ENCODE measurements at regions not wholly inside any gene's neighbourhood (a gene's known extent, or its start where the extent isn't known, plus 50 kb on each side); places are given as distances from the start of the nearest gene placed in this dataset.

- TF ChIP-seq, protein P1, sequence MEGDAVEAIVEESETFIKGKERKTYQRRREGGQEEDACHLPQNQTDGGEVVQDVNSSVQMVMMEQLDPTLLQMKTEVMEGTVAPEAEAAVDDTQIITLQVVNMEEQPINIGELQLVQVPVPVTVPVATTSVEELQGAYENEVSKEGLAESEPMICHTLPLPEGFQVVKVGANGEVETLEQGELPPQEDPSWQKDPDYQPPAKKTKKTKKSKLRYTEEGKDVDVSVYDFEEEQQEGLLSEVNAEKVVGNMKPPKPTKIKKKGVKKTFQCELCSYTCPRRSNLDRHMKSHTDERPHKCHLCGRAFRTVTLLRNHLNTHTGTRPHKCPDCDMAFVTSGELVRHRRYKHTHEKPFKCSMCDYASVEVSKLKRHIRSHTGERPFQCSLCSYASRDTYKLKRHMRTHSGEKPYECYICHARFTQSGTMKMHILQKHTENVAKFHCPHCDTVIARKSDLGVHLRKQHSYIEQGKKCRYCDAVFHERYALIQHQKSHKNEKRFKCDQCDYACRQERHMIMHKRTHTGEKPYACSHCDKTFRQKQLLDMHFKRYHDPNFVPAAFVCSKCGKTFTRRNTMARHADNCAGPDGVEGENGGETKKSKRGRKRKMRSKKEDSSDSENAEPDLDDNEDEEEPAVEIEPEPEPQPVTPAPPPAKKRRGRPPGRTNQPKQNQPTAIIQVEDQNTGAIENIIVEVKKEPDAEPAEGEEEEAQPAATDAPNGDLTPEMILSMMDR (IDR thresholded peaks at IDR 0.05; ENCODE audit: low read depth, low read length), result no peak
- no peak for TF ChIP-seq POLR2A (IDR thresholded peaks at IDR 0.05; ENCODE audit: extremely low read depth, insufficient read length)
Observed at GRCh38 chr2:186017278-186017677, 278.7 kb downstream of the FSIP2 start.
